ENCODE measurements at regions not wholly inside any gene's neighbourhood (a gene's known extent, or its start where the extent isn't known, plus 50 kb on each side); places are given as distances from the start of the nearest gene placed in this dataset.

- no peak for TF ChIP-seq CTCF (conservative IDR thresholded peaks at IDR 0.05; ENCODE audit: low read depth, low read length)
- TF ChIP-seq EZH2 (IDR thresholded peaks at IDR 0.05; ENCODE audit: borderline replicate concordance, low read depth, low read length, poor library complexity, severe bottlenecking) = no peak
These were observed 1982.5 kb downstream of the ARAP2 start for GRCh38 chr4:34261799-34262314.
